Right ventricle myocardium inferior (tissue), 1 donor: ENCODE measurements at regions not wholly inside any gene's neighbourhood (a gene's known extent, or its start where the extent isn't known, plus 50 kb on each side); places are given as distances from the start of the nearest gene placed in this dataset.

Experiments used
- ATAC-seq: fragments of 200-7000 bp; cut with Tn5 transposase; one replicate; pipeline ENCODE4 v1.9.1; 2020; ENCODE audit warnings: mild to moderate bottlenecking, moderate library complexity
- DNase-seq: peaks from one replicate; pipeline ENCODE4 v3.0.0; 2021; ENCODE audit errors: missing footprints
- intact Hi-C: fragments of 100-400 bp; cut with DNase I; formaldehyde crosslinking; loops from one replicate; pipeline ENCODE4 v1.11.0; 2022
- donor health status: DM: no; HTN: yes; CAD: no; lungs with severe emphysema.

DNA sequence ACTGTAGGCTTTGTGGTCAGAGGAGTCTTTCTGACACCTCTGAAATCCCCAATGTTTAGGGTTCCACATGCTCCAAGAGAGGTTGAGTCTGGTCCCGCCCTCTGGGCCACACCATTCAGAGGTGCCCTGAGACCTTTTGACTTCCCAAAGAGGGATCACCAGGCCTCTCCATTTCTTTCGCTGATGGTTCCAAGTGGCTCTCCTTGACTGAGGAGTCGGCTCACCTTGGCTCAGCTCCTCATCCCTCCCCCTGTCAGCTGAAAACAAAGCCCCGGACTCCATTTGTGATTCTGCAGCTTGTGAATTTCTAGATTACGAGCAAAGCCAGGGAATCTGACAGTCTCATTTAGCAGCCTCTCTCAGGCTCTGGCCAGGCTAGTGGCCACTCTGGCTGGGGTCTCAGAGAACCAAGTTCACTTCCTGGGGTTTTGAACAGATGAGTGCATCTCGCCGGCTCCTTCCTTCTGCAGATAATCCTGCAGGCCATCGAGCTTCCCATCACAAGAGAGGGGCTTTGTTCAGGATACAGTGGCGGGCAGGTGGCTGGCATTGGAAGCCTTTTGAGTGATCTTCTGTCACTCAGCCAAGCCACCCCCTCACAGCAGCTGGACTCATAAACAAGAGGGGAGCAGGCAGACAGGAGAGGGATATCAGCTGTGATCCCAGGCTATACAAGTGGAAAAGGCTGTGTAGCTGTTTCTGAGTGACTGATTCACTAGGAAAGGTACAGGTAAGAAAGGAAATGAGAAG, 102.9 kb downstream of the TRIM29 start:
- no peak for ATAC-seq
- DNase-seq: no peak
- intact Hi-C loops: no loop called here

DNA sequence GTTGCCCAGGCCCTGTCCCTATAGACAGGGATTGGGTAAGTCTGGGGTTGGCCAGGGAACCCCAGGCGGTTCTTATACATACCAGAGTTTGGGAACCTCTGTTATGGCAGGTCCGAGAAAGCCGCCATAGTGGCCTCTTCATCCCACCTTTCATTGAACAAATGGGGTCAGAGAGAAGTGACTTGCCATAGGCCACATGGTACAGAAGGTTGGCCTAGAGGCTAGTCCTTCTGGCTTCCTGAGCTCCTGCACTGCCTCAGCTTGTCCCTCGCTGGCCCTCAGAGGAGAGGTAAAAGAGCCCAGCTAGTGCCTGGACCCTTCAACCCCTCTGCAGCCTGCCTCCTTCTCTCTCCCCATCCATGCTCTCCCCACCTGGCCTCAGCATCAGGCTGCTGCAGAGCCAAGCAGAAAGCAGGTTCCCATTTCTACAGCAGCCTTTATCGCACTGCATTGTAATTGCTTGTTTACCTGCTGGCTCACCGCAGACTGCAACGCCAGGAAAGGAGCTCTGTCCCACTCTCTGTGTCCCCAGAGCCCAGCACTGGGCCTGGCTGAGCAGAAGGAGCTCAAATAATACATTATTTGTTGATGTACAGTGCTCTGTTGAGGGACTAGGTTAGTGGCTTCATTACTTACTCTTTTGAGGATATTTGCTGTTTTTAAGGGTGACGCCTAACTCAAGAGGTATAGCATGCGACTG, 103.6 kb downstream of the TRIM29 start:
- DNase-seq (no peak), ATAC-seq (no peak)
- intact Hi-C loops: no loop called here

DNA sequence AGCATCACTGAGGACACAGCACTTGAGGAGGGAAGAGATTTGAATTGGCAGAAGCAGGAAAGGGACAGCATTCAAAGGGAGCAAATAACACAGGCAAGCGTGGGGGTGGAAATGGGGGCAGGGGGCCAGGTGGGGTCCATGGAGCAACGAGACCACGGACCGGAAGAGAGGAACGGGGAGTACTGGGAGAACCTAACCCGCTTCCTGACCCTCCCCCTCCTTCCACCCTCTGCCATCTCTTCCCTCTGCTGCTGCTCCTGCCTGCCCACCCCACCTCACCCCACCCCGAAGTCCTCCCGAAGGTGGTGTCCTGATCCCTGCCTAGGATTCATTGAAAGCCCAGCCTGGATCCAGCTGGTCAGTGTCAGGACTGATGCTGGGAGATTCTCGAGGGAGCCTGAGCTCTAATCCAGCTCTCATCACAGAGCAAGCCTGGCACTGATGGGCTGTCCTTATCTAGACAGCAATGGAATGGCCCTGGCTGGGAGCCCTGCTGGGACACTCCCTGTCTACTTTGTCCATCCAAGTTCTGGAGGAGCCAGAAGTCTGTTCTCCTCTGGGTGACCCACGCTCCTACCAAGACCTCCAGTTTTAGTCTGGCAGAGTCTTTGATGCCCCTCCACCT, 105.0 kb downstream of the TRIM29 start:
- intact Hi-C loops: no loop called here
- no peak for DNase-seq
- ATAC-seq: peak; percentile 50

DNA sequence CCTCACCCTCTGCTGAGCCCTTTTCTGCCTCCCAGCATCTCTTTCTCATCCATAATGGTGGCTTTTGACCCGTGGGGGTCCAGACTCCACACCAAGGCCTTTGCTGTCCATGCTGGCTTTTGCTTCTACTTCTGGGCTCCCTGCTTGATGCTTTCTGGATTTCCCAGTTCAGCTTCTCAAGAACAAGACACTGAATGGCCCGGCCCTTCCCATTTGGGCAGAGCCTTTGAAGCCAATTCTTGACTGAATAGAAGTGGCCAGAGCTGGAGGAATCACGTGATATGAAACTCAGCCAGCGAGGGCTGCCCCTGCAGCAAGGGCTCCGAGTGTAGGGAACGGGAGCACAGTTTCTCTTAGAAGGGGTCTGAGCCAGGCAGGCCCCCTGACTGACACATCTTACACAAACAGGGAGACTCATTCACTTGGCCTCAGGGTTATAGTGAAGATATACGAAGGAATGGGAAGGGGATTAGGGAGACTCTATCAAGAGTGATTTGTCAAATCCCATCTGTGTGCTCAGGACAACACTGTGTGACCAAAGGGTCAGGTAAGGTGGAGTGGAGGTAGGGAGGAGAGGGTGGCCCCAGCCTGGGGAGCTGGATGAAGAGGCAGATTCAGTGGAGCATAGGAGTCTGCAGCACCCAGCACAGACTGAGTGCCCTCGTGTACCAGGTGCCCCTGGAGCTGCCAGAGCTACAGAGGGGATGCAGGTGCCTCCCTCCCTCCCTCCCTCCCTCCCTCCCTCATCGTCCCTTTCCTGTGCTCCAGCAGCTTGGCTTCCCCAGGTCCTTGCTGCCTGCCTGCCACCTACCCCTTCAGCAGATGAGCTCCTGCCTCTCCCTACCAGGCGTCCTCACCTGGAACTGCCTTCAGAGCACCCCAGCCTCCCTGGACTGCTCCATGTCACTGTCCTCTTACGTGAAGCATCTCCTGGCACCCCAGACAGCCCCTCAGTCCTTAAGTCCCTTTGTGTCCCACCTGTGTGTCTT, 106.0 kb downstream of the TRIM29 start:
- intact Hi-C loops: no loop called here
- no peak for DNase-seq

DNA sequence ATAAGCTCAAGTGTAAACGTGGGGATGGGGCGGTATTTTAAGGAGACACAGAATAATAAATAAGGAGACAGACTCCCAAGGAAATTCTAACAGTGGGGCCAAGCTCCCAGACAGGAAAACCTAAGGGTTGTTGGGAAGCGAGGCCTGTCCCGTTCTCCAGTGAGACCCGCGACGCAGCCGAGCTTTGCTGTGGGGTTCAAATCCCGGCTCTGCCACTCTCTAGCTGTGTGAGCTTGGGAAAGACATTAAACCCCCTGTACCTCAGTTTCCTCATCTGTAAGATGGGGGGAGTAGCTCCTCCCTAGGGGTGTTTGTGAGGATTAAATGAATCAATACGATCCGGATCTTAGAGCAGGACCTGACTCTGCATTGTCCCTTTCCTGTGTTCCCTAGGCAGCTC, 106.8 kb downstream of the TRIM29 start:
- no peak for DNase-seq
- intact Hi-C loops: no loop called here
- ATAC-seq: no peak

More for the DNA sequence above, 106.0 kb downstream of the TRIM29 start:
- no peak for ATAC-seq

DNA sequence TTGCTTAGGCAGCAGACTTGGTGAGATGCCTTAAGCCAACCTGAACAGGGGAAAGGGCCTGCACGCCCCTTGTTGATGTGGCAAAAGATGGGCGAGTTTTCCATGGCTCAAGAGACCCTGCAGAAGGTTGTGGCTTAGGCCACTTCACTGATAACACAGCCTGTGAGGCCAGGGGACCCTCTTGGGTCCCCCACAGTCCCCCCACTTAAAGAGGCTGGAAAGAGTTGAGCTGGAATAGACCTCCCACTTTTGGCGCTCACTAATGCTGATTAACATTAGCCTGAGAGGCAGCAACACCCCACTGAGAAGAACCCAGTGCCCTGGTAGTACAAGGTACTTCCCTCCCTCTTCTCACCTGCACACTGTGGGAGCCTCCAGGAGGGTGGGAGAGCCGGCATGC, 107.5 kb downstream of the TRIM29 start:
- intact Hi-C loops: no loop called here
- ATAC-seq (no peak), DNase-seq (no peak)

DNA sequence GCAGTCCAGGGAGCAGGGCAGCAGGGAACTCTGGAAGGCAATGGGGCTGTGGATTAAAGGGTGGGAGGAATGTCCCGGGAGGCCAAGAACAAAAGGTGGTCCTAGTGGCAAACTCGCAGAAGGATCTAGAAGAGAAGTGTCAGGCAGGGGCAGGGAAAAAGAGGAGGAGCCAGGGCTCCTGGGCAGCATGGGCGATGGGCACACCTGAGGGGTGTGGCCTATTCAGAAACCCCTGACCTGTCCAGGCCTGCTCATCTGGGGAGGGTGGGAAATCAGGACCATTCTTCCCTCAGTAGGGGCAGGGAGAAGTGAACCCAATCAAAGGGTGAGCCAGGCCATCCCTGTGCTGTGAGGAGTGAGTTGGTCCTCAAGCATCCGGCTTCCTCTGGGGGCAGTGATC, 108.6 kb downstream of the TRIM29 start:
- no peak for DNase-seq
- no peak for ATAC-seq
- intact Hi-C loops: no loop called here

DNA sequence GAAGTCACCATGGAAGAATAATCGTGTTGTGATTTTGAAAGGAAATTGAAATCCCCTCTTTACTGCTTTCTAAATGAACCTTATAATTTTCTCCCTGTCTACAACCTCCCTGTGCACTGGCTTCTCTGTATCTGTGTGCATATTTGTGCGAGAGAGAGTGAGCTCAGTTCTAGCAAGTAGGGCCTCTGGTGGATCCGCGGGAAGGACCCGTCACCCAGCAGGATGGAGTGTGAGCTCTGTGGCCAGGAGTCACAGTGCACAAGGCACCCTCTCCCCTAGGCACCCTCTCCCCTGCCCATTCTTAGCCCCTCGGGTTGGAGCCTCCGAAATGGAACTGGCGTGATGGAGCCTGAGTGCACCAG, 109.0 kb downstream of the TRIM29 start:
- DNase-seq: no peak
- no peak for ATAC-seq
- intact Hi-C loops: no loop called here

DNA sequence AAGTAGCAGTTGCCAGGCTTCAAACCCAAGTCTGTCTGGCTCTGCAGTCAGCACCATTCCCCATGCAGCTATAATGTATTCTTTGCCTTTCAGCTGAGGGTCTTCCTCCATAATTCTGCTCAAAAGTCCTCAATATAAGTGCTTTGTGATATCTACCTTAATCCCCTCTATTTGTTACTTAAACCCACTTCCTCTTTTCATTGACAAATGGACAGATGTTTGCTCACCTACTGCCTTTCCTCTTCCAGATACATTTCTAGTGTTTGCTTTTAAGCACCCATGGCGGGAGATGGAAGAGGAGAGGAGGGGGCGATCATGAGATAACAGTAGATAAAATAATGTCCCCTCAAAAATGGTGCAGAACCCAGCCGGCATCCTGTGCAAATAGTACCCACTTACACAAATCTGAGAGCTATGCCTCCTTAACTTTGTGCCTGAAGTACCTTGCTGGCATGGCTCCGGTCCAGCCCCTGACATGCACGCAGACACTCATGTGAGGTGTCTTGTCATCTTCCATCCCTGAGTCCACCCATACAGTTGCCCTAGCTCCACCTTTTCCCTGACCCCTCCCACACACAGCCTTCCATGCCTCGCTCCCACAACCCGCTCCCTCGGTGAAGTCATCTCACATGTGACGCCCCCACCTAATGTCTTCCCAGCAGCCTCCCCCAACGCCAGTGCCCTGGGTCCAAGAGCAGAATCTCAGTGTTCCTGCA, 109.6 kb downstream of the TRIM29 start:
- intact Hi-C loops: no loop called here
- DNase-seq: no peak

DNA sequence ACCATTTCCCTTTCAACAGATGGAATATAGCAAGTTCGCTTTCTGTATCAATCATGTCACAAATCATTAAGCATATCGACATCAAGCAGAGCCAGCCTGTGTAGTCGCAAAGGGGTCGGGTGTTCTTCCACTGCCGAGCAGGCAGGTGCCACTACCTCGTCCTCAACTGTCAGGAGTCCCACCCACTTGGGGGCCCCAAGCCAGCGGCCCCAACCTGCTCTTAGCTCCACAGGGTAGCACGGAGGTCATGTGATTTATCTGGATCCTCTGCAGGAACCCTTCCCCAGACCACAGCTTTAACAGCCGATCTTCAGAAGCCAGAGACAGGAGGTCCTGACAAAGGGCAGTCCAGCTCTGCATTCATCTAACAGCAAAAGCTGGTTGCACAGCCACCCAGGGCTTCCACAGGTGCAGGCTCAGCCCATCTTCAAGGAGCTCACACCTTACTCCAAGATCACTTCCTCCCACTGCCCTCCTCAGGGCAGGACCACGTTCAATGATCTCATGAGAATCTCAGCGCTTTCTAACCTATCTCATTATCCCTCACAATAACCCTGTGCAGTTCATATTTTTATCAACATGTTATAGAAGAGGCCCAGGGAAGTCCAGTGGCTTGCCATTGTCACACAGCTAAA, 110.2 kb downstream of the TRIM29 start:
- no peak for ATAC-seq
- intact Hi-C loops: no loop called here
- no peak for DNase-seq

More for the DNA sequence above, 109.6 kb downstream of the TRIM29 start:
- no peak for ATAC-seq

DNA sequence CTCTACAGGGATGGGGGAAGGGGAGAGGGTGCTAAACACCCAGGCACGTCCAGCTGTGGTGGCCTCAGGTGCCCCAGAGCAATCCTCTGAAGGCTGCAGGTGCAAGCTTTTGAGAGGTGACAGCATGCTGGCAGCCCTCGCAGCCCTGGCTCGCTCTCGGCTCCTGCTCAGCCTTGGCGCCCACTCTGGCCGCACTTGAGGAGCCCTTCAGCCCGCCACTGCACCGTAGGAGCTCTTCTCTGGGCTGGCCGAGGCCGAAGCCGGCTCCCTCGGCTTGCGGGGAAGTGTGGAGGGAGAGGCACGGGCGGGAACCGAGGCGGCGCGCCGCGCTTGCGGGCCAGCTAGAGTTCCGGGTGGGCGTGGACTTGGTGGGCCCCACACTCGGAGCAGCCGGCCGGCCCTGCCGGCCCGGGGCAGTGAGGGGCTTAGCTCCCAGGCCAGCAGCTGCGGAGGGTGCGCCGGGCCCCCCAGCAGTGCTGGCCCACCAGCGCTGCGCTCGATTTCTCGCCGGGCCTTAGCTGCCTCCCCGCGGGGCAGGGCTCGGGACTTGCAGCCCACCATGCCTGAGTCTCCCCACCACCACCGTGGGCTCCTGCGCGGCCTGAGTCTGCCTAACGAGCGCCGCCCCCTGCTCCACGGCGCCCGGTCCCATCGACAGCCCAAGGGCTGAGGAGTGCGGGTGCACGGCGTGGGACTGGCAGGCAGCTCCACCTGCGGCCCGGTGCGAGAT, 112.1 kb downstream of the TRIM29 start:
- ATAC-seq (no peak), DNase-seq (no peak)
- intact Hi-C loops: no loop called here

DNA sequence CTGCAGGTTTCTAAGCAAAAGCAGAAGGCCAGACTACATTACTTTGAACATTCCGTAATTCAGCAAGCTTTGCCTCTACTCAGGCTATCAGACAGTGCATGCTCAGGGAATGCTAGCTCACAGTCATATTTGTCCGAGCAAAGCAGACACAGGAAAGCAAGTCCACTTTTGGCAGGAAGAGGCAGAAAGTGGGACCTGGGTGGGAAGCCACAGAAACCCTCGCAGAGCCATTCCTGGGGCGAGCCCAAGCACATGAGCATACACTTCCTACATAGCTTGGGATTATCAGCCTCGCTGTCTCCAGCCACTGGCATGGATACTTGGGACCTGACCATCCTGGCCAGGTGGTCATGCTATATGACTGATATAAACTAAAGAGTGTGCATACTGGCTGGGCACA, 113.3 kb downstream of the TRIM29 start:
- no peak for DNase-seq
- no peak for ATAC-seq
- intact Hi-C loops: no loop called here

DNA sequence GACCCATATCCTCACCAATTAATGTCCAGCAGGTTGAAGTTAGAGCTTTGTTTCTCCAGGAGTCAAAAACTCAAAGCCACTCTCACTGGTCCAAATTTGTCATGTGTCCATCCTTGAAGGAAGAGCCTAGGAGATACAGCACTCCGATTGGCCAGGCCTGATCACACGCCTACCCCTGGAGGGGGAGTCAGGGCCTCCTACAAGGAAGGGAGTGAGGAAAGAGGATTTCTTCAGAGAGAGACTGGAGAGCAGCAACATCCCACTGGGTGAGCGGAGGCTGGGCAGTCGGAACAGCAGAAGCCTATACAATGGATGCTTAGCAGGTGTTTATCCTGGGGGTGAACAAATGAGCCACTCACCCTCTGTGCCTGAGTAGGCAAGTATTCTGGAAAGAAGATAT, 113.9 kb downstream of the TRIM29 start:
- ATAC-seq (no peak), DNase-seq (no peak)
- intact Hi-C loops: no loop called here

DNA sequence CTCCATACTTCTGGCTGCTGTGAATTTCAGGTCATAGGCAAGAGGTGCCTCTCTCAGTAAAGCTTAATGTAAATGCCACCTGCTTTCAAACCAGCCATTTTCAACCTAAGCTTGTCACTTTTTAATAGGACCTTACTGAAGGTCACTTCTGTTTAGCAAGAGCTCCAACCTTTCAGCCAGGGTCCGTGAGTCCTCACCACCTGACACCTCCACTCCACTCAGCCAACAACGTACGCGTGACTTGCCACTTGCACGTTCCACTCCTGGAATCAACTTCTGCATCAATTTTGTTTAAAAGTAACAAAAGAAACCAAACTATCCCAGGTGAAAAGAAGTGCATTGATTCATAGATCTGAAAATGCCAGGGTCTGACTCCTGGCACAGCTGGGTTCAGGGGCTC, 114.4 kb downstream of the TRIM29 start:
- ATAC-seq (no peak), DNase-seq (no peak)
- intact Hi-C loops: no loop called here

DNA sequence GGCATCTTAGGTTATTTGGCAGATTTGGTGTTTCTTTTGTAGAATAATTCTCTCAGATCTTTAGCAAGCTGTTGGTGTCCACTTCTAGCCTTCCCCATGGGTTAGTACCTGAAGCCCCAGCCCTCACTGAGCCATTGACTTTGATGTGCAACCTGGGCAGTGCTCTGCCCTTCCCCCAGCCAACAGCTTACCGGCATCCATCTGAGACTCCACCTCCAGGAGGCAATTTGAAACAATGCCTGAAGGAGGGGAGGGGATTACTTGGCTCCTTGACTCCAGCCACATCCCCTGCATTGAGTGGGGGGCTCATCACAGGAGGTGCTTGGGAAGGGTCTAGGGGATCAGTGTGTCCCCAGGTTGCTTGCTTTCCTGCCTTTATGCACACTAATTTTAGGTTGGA, 114.8 kb downstream of the TRIM29 start:
- intact Hi-C loops: no loop called here
- ATAC-seq (no peak), DNase-seq (no peak)

DNA sequence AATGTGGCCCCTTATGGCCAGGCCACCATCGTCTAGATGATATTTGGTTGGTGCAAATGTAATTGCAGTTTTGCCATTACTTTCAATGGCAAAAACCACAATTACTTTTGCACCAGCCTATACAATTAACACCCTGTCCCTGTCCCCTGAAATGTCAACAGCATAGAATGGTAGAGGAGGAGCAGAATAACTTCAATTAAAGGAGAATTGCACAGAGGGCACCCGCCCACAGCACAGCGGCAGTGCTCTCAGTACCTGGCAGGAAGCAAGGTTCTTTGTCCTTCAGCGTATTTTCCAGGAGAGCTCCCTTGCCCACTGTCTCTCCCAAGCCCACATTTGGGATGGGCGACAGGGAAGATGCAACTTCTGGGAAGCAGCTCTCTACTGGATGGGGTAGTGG, 115.3 kb downstream of the TRIM29 start:
- DNase-seq: no peak
- intact Hi-C loops: no loop called here
- no peak for ATAC-seq

DNA sequence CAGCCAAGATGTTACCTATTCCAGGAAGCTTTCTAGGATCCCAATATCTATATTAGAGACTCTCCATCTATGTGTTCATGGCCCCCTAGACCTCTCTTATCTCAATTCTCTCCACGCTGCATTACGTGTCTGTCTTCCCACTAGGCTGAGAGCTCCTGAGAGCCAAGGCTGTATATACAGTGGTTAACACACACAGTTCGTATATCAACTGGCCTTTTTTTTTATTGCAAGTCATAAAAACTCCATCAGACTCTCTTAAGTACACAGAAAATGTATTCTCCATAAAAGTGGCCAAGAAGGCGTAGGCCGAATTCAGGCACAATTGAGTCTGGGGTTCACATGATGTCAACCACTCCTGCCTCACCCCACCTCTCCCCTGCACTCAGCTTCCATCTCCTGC, 115.9 kb downstream of the TRIM29 start:
- DNase-seq: no peak
- intact Hi-C loops: no loop called here
- no peak for ATAC-seq
